GM18508 (cell line): ENCODE measurements at regions not wholly inside any gene's neighbourhood (a gene's known extent, or its start where the extent isn't known, plus 50 kb on each side); places are given as distances from the start of the nearest gene placed in this dataset.
"Not testable (repeated sequence)": the region's sequence is repeated elsewhere in the genome, so short reads cannot be mapped to it uniquely, and the experiment has no call there.

Experiments used
- ATAC-seq: cut with Tn5 transposase; IDR thresholded peaks from one replicate; pipeline ENCODE4 v1.9.1; 2021; ENCODE audit warnings: moderate number of reproducible peaks; ENCODE audit not compliant: insufficient read depth, unreplicated experiment

DNA sequence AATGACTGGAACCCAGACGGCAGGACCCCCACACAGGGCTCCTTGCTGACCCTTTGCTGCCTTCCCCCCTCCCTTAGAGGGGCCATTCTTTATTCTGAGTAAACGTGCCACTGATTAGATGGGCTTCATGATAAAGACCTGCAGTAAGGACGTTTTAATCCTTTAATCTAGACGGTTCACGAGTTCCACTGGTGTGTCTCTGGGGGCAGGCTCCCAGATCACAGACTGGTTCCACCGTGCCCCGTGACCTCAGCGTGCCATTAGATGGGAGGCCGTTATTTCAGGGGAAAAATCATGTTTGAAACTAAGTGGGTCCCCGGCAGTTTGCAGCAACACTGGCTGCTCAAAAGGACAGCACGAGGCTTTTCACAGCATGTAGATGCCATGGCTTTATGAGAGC is 246.9 kb upstream of the PLGLB2 start:
- not testable (repeated sequence) for ATAC-seq

DNA sequence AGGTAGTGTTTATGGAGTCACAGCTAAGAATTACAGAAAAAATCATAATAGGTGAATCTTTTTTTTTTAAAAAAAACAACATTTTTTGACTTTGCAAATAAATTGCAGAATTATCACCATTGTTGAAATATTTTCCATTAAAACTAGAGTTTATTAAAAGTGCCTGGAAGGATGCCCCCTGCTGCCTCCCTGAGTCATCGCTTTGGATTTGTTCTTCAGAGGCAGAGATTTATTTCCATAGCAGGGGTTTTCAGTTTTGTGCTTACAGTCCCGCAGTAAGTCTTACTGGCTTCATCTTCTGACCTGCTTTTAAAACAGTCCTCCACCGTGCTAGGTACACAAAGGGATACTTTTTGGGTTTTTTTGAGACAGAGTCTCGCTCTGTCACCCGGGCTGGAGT is 244.9 kb upstream of the PLGLB2 start:
- ATAC-seq, result not testable (repeated sequence)

DNA sequence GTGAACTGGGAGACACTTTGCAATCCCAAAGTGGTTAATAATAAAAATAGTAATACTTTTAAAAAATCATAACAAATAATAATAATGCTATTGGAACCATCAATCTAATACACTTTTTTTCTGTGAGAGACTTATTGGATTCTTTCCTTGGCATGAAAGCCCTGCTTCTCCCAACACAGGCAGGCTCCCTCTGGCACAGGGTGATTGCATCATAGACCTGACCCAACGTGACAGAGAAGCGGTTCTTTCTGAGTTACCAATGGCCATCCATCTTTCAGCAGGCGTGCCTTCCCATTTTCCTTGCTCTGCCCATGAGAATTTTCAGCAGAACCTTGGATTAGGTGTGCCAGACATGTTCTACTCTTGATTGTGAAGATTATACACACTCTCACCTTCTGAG is 242.6 kb upstream of the PLGLB2 start:
- ATAC-seq, result not testable (repeated sequence)

DNA sequence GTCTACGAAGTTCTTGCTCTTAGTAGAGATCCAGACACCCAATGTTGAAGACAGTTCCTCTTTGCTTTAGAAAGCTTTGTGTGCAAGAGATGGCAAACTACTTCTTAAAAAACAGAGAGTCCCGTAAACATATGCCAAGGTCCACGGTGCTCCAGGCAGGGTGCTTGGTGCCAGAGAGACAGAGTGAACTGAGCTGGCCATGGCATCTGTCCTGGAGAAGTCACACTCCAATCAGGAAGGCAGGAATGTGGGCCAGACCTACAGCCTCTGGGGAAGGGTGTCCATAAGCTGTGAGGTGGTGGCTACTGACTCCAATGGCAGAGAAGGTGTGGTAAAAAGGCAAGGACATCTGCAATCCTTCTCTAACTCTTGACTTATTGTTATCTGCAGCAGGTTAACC is 242.0 kb upstream of the PLGLB2 start:
- not testable (repeated sequence) for ATAC-seq

DNA sequence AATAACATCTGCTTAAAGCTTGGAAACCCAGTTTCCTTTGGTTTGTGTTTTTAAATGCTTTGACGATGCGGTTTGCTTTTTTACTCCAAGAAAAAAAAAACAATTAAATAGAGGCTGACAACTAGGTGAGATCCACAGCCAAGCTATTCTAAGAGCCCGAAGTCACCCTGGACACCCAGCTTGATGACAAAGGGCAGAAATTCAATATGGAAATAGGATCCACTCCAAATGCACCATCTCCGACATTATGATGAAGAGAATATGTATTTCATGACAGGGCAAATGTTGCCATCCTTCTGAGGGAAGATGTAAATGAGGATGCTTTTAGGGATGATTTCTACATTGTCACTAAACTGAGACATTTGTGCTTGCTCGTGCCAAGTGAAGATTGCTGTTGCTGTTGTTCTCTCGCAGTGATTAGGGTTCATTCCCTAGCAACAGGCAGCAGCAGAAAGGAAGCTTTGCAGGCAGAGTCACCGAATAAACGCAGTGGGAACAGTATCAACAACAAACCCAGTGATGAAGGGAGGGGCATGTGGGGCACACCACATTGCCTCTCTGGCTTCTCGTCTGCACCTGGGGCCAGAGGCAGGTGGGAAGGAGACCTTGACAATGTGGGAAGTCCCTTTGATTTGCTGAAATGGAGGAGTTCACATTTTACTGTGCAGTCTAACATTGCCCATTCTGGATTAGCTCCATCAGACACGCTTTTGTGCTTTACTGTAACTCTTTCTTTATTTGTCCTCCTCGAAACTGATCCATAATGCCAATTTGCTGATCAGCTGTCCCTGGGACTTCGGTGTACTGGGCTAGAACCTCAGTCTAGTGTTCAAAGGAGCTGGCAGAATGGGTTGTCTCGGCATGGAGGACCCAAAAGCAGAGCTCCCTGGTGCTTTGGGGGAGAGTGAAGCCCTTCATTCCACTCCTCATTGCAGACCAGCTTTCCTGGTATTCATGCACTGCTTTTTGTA is 240.2 kb upstream of the PLGLB2 start:
- not testable (repeated sequence) for ATAC-seq

DNA sequence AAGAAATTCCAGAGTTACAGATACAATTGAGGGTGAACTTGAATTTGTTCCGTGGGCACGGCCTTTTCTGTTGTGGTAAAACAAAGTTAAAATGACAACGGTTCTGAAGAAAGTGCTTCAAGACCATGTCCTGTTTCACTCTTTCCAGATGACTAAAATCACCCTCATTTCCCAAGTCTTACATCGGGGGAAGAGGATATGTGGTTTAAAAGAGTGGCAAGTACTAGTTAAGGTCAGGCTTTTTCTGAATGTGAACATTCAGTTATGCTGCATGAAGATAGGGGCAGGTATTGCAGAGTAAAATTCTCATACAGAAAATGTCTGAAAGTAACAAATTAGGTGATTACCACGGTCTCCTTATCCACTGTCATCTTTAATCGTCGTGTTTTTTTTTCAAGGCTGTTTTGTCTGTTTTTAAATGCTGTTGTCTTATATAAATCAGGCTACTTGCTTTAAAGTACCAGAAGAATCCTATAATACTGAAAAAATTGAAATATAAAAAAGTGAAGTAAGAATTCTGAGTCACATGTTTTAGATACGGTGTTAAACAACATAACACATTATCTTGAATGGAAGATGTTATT is 236.6 kb upstream of the PLGLB2 start:
- not testable (repeated sequence) for ATAC-seq

DNA sequence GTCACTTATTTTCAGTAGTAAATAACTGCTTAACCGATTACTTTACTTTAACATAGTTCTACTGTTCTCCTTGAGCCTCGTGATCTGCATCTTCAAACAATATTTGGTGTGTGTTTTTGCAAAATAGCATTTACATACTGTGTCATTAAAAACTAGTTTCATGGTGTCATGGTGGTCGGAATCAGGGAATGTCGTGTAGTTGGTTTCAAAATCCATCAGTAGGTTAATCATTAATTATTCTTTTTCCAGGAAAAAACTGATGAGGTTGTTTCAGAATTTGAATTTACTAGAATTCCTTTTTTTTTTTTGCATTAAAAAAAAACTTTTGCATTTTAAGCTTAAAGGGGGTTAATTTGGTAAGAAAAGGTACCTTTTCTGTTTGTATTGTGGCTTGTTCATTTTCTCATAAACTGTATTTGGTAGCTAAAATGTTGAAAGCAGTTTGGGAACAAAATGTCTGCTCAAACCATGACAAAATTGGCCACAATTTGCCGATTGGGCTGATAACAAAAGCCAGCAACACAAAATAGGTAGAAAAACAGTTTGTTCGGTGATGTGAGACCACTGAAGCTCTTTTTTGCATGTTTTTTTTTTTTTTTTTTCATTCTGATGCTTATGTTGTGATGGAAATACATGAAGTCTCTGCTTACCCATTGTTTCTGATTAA is 234.9 kb upstream of the PLGLB2 start:
- not testable (repeated sequence) for ATAC-seq

DNA sequence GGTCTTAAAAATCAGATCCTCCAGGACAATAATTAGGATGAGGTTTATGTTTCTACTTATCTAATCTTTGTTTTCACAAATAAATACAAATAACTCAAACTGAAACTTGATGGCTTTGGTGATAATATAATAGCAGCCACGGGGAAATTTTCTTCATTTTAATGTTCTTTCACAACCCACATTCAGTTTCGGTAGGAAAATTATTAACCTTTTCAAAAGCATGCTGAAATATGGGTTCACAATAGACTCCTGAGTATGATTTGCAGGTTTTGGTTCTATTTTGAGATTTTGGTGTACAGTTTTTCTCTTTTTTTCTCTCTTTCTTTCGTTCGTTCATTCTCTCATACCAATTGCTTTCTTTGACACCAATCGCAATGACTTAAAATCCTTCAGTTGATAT is 233.9 kb upstream of the PLGLB2 start:
- ATAC-seq, result peak; percentile 52

DNA sequence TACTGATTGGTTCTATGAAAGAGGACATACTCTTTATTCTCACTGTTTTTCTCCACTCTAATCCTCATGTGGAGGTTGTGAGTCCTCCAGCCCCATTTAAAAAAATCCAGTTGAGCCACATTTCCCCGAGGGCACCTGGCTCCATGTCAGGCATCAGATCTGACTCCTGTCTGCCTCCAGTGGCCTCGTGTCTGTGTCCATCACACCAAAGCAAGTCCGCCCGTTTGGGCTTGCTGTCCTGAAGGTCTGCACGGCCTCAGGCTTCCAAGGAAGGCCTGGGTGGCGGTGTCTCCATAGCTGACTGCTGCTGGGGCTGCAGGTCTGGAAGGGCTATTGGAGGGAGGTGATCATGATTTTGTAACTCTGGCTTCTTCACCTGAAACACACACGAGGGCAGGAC is 233.4 kb upstream of the PLGLB2 start:
- not testable (repeated sequence) for ATAC-seq

DNA sequence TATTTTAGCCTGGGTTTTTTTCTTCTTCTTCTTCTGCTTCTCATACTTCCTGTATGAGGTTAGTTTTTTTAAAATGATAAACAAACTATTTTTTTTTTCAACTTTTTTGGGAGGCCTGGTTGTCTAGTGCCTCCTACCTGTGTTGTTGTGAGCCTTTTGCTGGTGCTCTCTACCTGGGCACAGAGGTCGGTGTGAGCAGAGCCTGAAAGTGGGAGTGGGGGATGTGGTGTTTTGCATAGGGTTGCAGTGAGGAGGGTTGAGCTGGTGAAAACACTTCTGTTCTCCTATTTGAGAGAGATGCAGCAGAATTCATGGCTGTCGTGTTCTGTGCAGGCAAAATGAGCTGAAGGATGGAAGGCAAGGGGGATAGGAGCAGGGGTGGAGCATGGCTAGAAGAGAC is 232.7 kb upstream of the PLGLB2 start:
- ATAC-seq, result not testable (repeated sequence)

DNA sequence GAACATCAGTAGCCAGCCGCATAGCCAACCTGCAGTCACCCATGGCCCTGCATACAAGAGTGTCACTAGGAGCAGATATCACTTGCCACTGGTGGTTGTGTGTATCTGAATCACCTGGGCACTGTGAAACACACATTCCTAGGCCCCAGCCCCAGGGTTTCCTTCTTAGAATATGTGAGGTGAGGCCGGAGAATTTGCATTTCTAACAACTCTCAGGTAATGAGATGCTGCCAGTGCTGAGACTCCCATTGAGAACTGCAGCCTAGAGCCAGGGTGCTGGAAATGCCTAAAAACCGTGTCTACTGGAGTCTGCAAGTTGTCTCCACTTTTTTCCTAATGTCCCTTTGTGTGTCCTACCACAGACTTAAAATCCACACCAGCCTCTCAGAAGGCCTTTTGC is 232.0 kb upstream of the PLGLB2 start:
- ATAC-seq, result not testable (repeated sequence)

DNA sequence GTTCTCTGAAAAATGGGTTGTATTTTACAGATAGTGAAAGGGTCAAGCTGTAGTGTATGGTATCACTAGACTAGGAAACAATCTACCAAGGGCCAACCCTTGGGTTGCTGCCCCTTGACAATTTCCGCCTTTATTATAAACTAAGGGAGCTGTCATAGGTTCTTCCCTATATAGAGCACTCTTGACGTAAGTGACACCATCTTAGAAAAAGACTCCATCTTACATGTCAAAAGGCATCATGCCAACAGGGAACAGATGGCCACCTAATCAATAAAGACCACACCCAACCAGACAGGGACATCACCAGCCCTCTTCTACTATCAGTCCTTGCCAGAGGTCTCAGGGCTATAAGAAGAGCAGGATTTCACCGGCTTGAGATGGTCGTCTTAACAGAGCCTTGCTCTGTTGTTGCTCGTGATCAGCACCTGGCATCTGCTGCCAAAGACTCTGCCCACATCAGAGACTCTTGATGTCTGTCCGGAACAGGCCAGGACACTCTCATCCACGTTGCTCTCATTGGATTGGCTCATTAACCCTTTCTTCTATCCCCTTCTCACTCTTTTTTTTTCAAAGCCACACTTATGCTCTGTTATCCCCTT is 231.4 kb upstream of the PLGLB2 start:
- ATAC-seq, result not testable (repeated sequence)

DNA sequence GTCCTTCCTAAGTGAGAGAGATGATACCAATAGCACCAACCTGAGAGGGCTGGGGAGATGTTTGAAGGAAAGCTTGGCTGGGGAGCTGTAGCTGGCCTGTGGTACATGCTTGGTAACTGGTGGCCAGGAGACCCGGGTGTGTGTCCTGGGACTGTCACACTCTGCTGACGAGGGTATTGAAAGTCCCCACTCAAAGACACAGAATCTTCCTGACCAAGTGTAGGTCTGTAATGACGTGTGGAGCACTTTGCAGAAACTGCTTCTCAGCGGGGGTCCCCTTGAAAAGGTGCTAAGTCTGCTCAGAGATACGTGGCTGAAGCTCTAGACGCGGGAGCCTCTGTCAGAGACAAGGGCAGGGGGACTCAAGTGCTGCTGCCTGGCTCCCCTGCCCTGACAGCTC is 230.4 kb upstream of the PLGLB2 start:
- not testable (repeated sequence) for ATAC-seq

DNA sequence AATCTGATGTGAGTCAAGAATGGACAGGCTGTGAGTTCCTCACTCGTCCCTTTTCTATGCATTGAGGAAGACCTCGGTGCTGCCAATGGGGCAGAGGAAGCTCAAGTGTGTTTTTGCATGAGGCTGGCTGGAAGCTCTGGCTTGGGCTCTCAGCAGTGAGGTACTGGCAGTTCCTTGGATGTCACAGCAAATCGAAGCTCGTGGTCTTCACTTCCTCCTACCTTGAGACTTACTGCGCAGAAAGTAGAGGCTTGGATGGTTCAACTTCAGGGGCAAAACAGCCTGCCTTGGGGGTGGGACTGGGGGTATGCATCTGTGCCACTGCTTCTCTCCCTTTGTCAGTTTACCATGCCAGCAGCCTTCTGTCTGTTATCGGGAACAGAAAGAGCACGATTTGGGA is 229.8 kb upstream of the PLGLB2 start:
- ATAC-seq, result not testable (repeated sequence)

DNA sequence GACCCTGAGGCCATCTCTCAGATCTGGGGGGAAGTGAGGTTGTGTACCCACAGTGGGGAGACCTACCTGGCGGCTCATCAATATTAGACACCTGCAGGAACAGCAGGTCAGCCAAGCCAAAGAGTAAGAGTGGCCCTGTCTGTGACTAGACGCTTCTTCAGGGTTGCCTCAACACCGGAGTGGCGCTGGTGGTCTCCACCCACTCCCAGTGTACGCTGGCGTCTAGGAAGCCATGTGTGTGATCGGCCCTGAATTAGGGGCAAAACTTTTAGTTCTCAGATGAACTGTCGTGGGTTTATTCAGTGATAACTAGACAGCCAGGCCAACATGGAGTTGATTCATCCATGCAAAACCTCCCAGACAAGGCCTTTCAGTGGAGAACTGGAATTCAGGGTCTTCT is 229.3 kb upstream of the PLGLB2 start:
- not testable (repeated sequence) for ATAC-seq

DNA sequence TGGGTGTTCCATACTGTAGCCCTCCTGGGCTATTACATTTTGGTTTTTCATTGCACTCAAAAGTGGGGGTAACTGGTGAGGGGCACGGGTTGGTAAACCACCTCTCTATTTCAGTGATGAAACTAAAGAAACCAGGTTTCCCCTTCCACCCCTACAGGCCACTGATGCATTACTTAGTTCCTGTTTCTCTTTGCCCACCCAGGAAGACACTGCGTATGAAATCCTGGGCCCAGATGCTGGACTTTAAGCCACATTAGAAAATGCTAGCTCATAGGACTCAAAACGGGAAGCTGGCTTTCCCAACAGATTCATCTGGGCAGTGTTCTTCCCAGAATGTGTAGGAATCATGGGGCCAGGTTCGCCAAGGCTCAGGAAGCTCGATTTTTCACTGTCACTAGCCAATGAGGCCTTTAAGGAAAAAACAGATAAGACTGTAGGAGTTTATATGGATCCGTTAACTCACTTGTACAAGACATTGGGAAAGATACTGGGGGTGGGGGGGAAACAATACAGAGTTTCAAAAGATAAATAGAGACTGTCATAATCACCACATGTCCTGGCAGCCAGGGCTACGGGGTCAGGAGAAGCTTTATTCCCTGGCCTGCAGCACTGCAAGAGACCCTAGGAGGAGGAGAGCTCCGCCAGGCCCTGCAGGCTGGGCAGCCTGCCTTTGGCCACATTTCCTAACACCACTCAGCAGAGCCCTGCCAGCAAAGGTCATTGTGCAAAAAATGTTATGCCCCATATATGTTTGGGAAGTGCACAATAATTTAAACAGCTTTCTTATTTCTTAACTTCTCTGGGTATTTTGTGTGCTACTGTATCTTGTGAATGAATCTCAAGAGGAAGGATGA is 228.5 kb upstream of the PLGLB2 start:
- ATAC-seq, result peak; percentile 37

DNA sequence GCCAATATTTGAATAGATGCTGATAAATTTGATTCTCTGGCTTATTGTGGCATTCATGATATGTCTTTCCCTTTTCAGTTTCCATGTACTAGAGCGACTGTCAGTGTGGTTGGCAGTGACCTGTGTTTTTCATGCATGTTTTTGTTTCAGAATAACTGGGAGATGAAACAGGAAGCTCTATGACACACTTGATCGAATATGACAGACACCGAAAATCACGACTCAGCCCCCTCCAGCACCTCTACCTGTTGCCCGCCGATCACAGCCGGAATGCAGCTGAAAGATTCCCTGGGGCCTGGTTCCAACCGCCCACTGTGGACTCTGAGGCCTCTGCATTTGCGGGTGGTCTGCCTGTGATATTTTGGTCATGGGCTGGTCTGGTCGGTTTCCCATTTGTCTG is 226.8 kb upstream of the PLGLB2 start:
- peak; percentile 40 for ATAC-seq

DNA sequence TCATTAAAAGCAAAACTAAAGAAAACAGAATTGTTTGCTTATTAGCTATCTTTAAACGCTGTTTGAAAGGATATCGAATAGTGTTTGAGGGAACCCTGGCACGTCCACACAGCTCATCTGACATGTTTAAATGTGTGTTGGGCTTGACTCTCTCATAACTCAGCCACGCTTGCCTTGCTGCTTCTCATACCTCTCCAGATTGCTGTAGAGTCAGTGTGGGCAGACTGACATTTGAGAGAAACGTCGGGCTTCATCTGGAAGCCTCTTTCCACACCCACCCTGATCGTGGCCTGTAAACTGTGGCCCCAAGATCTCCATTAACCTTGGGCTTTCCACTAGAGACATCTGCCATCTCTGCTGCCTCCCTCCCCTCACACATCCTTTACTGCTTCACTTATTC is 226.4 kb upstream of the PLGLB2 start:
- ATAC-seq, result not testable (repeated sequence)

DNA sequence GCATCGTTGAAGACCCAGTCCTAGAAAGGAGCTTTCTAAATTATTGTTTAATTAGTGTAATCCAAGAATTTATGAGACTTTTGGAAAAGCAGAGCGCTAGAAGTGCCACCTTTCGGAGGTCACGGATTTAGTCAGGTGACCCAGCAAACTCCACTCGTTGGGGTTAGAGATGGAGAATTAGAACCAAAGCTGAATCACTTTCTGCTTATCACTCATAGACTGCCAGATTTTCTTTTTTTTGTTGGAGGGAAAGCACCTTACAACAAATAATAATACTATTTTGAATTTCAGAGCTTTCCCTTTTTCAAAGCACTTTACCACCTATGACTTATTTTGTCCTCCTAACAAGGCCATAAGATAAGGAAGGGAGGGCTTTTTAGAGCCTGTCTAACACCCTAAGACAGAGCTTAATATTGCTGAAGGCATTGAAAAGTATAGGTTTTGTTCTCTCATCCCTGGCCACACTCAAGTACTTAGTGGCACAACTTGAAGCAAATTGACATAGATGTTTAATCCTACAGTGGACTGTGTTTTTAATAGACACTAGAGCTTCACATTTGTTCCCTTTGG is 223.2 kb upstream of the PLGLB2 start:
- not testable (repeated sequence) for ATAC-seq
